A549 (cell line): ENCODE measurements at regions not wholly inside any gene's neighbourhood (a gene's known extent, or its start where the extent isn't known, plus 50 kb on each side); places are given as distances from the start of the nearest gene placed in this dataset.

ENCODE experiments used
- E2F6 ChIP-seq: IDR thresholded peaks from 2 replicates; pipeline ENCODE4 v1.6.1; 2012; ENCODE audit warnings: low read depth, borderline replicate concordance
- EP300 ChIP-seq, 2 experiments: fragments of >200 bp; sonication (Bioruptor Twin); formaldehyde crosslinking; IDR thresholded peaks; 2 replicates in 1 of 2; 3 replicates in 1 of 2; pipeline ENCODE4 v1.6.1; 2016 to 2017
- ESRRA ChIP-seq: fragments of 150-350 bp; IDR thresholded peaks from 2 replicates; pipeline ENCODE4 v1.6.1; 2014; ENCODE audit warnings: mild to moderate bottlenecking, low read length, borderline replicate concordance
- JUNB ChIP-seq: fragments of >200 bp; sonication (Bioruptor Twin); formaldehyde crosslinking; IDR thresholded peaks from 2 replicates; pipeline ENCODE4 v1.6.1; 2016
- MAX ChIP-seq: IDR thresholded peaks from 2 replicates; pipeline ENCODE4 v1.6.1; 2012
- POLR2A ChIP-seq: IDR thresholded peaks from 2 replicates; pipeline ENCODE4 v1.6.1; 2012; ENCODE audit warnings: mild to moderate bottlenecking, low read length
- POLR2AphosphoS2 ChIP-seq: conservative IDR thresholded peaks from 2 replicates; pipeline ENCODE4 v1.6.1; 2012; ENCODE audit warnings: low read length, improper control_type of control experiment, inconsistent platforms
- RAD21 ChIP-seq, 2 experiments: fragments of >200 bp in 1 of 2; sonication (Bioruptor Twin) in 1 of 2; formaldehyde crosslinking in 1 of 2; IDR thresholded peaks in 1 of 2; conservative IDR thresholded peaks in 1 of 2; 2 replicates in 1 of 2; 3 replicates in 1 of 2; pipeline ENCODE4 v1.6.1; 2012 to 2018; ENCODE audit warnings: inconsistent platforms in 1 of 2
- TF ChIP-seq, protein P1 (sequence below): fragments of >200 bp; sonication (Bioruptor Twin); formaldehyde crosslinking; IDR thresholded peaks from 3 replicates; pipeline ENCODE4 v1.5.1; 2016

DNA sequence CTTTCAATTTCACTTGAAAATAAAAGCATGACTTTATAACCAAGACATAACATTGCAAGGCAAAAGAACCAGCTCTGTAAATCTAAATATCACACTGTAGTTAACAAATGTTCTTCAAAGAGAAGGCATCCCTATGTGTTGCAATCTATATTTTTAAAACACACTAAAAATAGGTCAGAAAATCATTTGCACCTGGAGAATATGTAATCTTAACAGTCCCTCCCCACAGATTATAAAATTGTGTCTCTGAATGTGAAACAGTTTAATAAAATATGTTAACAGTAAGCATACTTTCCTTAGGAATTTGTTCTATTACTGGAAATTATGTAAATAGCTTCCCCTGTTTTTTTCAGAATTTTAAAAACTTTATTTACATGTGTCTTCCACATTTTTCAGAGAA is 351.9 kb downstream of the COL12A1 start:
- TF ChIP-seq MAX, result no peak
- TF ChIP-seq RAD21 (conservative IDR thresholded peaks at IDR 0.05 in 1 of 2, IDR thresholded peaks at IDR 0.05 in 1 of 2), result no peak
- TF ChIP-seq, protein P1, sequence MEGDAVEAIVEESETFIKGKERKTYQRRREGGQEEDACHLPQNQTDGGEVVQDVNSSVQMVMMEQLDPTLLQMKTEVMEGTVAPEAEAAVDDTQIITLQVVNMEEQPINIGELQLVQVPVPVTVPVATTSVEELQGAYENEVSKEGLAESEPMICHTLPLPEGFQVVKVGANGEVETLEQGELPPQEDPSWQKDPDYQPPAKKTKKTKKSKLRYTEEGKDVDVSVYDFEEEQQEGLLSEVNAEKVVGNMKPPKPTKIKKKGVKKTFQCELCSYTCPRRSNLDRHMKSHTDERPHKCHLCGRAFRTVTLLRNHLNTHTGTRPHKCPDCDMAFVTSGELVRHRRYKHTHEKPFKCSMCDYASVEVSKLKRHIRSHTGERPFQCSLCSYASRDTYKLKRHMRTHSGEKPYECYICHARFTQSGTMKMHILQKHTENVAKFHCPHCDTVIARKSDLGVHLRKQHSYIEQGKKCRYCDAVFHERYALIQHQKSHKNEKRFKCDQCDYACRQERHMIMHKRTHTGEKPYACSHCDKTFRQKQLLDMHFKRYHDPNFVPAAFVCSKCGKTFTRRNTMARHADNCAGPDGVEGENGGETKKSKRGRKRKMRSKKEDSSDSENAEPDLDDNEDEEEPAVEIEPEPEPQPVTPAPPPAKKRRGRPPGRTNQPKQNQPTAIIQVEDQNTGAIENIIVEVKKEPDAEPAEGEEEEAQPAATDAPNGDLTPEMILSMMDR, result no peak
- TF ChIP-seq POLR2A, result no peak
- no peak for TF ChIP-seq POLR2AphosphoS2
- no peak for TF ChIP-seq JUNB
- no peak for TF ChIP-seq ESRRA
- TF ChIP-seq E2F6, result no peak
- no peak for TF ChIP-seq EP300 (IDR thresholded peaks at IDR 0.05)
